Stimulated activated CD8-positive, alpha-beta memory T cell treated with anti-CD3 and anti-CD28 coated beads, Interleukin-4, amount 100 ng/mL, for 24 hours (primary cell): ENCODE measurements at regions not wholly inside any gene's neighbourhood (a gene's known extent, or its start where the extent isn't known, plus 50 kb on each side); places are given as distances from the start of the nearest gene placed in this dataset.
"Not testable (repeated sequence)": the region's sequence is repeated elsewhere in the genome, so short reads cannot be mapped to it uniquely, and the experiment has no call there.

Experiments used
- DNase-seq: peaks from one replicate; pipeline ENCODE4 v3.0.0-alpha.2; 2020; ENCODE audit warnings: low read depth

DNA sequence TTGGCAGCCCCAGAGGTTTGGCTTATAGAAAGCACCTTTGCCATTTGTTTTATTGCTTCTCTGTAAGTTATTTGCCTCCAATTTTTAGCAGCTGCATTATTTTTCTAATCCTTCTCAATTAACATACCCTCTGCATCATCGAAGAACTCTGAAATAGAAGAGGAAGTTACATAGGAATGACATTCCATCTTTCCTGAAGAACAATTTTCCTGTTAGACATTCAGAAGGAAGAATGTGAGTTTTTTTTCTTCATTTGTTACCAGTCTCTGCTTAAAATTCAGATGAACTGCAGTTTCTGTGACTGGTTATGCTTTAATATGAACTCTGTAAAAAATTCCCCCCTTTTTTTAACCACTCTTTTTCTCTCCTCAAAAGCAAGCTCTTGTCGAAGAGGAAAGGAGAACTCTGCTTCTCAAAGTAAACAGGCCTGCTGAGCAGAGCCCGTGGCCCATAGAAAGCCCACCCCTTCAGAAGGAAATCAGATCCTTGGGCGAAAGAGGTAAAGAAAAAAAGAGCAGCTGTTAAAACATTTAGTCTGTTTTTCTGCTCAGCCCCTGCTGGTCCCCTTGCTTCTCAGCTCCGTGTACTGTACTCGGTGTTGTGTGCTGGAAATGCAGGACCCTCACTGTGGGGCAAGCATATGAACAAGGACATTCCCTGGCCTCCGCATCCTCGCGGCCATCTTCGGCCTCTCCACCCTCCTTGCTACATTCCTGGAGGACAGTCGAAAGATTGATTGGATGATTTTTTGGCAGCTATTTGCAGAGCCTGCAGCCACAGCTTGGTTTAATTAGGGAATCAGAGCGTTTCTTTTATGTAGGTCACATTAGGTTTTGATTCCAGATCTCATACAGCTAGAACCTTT, 164.4 kb upstream of the LRIG3 start:
- no peak for DNase-seq

DNA sequence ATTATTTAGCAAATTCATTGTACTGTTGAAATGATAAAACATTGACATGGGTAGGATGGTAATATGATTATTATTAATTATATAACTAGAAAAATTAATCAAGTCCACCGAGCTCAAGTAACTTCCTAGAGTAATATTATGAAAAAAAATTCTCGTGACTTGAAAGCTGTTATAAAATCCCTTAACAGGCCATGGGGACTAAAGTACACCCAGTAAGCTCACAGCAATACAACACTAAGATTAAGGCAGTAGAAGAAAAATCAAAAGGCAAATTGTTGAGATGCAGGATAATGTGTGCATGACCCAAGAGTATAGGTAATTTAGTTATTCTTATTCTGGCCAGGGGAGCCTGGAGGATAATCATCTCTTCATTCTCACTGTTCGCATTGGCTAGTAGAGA, 162.6 kb upstream of the LRIG3 start:
- DNase-seq: no peak

GRCh38 chr12:59080101-59080500, 159.8 kb upstream of the LRIG3 start:
- no peak for DNase-seq

DNA sequence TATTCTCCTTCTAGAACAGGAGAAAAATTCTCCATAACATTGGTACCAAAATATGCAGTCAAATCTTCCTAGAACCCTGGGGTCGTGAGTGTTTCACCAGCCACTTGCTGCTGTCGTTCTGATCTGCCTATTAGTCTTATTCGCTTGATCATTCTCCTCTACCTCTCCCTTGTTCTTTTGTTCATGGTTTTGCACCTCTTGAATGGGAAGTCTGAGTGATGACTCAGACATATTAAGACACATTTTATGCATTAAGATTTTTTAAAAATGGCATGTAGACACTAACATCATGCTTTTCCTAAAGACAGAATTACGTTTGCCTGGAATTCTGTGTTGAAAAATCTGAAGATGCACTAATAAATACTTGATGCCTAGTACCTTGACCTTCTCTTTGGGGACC, 159.2 kb upstream of the LRIG3 start:
- DNase-seq: no peak

- no peak for DNase-seq
Observed at GRCh38 chr12:59079002-59079401, 158.7 kb upstream of the LRIG3 start.

GRCh38 chr12:59077575-59078426, 157.5 kb upstream of the LRIG3 start:
- no peak for DNase-seq

- no peak for DNase-seq
Observed at GRCh38 chr12:59077153-59077552, 156.8 kb upstream of the LRIG3 start.

DNA sequence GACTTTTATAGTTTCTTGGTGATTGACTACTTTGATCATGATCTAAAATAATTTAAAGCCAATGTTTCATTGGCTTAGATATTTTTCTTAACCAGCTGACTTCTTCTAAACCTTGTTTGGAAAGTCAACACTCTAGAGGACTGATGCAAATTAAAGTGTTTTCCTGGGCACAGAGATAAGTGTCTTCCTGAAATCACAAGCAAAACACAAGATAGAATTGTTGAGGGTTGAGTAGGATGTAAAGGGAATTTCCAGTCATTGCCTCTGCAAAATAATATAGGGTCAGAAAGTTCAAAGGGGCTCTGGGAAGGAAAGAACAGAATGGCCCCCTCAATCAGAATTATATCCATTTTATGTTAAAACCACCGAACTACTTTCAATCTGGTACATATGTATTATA, 156.3 kb upstream of the LRIG3 start:
- DNase-seq: no peak

DNA sequence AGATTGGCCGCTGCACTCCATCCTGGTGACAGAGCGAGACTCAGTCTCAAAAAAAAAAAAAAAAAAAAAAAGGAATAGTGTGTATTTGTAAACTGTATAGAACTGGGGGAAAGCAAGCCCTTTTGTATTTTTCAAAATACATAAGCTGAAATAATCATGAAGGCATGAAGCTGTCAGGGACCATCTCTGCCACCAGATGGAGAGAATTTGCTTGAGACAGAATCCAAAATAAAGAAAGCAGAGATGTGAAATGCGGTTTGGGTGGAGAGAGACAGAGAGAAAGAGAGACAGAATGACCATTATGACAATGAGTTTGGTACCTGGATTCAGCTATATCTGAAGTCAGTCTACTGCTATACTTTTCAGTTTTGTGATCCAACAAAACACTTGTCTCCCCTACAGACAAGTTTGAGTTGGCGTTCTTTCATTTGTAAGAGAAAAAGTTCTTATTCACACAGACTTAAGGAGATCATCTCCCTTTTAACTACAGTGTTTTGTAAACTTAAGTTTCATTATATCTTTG, 155.7 kb upstream of the LRIG3 start:
- DNase-seq: no peak

DNA sequence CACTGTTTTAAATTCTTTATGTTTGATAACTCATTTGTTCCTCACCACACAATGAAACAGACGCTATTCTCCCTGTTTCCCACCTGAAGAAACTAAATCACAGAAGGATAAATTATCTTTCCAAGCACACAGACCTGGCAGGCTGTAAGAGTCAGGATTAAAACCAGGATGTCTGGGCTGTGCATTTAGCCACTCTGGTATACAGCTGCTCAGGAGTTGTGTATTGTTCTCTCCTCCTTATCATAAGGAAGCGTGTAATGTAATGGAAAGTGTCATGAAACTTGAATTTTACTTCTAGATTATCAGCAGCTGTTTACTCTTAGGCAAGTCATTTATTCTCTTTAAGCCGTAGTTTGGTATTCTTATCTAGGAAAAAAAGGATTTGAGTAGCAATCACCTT, 154.8 kb upstream of the LRIG3 start:
- no peak for DNase-seq

GRCh38 chr12:59070322-59070933, 150.1 kb upstream of the LRIG3 start:
- no peak for DNase-seq

GRCh38 chr12:59069516-59069915, 149.2 kb upstream of the LRIG3 start:
- no peak for DNase-seq

GRCh38 chr12:59068436-59068835, 148.1 kb upstream of the LRIG3 start:
- DNase-seq: no peak

GRCh38 chr12:59067083-59067482, 146.8 kb upstream of the LRIG3 start:
- no peak for DNase-seq

DNA sequence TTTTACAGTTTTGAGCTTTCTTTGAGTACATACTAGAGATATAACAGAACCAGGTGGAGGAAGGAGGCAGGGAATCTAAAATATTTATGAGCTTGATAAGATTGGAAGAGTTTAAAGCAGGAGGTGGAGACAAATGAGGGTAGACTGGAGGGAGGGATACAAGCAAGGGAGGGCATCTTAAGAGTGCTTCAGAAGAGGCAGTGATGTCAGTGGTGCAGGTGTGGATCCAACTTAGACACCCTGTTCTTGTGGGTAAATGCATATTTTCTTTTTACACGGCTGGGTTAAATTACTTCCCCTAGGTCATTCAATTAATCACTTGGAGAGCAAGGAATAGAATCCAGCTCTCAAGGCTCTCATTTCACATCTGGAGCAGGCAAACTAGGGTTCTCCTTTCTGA, 146.1 kb upstream of the LRIG3 start:
- DNase-seq: no peak

DNA sequence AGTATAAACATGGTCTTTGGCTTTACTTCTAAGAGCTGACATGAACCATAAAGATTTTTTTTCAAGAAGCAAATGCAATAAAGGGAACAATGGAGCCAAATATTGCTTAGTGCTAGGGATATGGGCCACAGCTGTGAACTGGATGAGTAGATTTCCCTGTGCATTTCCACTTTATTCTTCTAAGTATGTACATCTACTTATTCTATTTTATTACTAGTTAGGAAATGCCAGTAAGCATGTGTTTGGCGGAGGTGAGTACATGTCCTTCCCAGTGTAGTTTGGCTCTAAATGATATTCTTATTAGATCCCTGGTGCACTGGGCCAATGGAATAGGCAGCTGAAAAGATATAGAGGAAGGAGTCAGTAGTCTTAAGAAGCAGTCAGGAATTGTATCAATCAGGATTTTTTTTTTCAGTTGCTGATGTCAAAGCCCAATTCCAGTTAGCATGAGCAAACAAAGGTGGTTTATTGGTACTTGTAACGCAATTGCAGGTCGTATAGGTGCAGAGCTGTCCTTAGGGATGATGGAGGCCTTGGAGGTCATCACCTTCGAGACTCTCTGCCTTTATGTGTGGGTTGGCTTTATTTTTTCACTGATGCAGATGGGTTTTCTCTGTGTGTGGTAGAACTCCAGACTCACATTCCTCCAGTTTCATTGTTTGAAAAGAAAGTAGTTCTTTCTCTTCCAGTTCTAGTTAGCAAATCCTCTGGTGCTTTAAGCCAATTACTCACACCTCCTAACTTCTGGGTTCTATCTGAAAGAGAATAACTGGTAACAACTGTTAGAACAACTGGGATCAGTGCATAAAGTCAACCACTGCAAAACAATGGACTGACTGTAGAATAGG, 139.0 kb upstream of the LRIG3 start:
- no peak for DNase-seq

DNA sequence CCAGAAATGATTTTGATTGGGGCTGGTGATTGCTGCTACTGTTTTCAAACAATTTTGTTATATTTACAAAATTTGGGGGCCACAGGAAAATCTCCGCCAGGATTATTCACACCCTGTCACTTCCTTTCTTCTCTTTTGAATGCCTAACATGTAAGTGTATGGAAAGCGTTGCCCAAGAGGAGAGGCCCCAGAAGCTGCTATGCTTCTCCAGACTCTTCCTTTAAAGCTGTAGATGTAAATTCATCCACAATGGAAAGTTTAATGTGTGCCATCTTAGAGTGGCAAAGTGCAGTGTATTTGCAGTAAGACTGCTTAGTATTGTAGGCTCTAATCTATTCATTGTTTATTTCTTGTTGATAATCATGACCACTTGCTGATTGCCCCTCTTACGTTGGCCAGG, 136.7 kb upstream of the LRIG3 start:
- no peak for DNase-seq

- DNase-seq: no peak
Observed at GRCh38 chr12:59055204-59055860, 135.0 kb upstream of the LRIG3 start.

GRCh38 chr12:59053266-59053899, 133.1 kb upstream of the LRIG3 start:
- not testable (repeated sequence) for DNase-seq

GRCh38 chr12:59046763-59047534, 126.6 kb upstream of the LRIG3 start:
- DNase-seq: no peak
